HG03439 (cell line): ENCODE measurements at regions not wholly inside any gene's neighbourhood (a gene's known extent, or its start where the extent isn't known, plus 50 kb on each side); places are given as distances from the start of the nearest gene placed in this dataset.

Source experiments
- ATAC-seq: cut with Tn5 transposase; IDR thresholded peaks from one replicate; pipeline ENCODE4 v1.9.1; 2021; ENCODE audit warnings: mild to moderate bottlenecking, moderate library complexity; ENCODE audit not compliant: unreplicated experiment

DNA sequence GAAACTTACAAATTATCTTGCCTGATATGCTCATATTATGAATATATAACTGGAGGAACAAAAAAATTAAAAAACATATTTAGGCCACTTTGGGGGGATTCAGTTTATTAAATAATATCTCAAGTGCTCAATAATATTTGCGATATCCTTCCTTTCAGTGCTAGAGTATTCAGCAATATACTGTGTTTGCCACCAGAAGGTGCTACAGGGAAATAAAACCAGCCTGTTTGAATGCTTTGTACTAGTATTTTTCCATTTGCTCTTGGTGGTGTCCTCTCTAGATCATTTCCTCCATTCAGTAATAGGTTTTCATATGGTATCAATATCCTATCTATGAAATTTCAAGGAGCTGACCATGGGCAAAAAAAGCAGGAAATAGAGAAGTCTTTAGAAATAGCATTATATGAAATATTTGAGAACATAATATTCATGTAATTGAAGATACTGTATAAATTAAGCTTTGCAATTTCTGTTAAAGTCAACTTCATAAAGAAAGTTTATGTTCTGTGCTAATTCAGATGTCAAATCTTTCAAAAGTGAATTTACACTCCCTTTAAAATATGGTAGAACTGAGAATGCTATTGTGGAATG, 106.2 kb upstream of the NAV3 start:
- no peak for ATAC-seq

DNA sequence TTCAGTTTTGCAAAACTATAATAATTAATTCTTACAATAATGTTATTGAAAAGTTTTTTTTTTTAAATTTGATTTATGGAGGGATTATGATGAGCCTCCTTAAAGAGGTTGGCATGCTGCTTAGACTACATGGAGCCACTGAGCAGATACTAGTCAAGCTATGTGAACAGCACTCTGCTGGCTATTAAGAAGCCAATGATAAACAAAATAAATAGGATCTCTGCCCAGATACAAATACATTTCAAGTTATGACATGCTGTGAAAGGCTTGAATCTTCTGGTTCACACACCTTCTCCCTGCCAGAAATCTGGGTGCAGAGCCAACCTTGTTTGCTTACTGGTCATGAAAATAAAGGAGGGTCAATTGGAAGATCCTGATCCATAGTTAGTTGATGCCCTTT, 107.4 kb upstream of the NAV3 start:
- ATAC-seq = no peak

DNA sequence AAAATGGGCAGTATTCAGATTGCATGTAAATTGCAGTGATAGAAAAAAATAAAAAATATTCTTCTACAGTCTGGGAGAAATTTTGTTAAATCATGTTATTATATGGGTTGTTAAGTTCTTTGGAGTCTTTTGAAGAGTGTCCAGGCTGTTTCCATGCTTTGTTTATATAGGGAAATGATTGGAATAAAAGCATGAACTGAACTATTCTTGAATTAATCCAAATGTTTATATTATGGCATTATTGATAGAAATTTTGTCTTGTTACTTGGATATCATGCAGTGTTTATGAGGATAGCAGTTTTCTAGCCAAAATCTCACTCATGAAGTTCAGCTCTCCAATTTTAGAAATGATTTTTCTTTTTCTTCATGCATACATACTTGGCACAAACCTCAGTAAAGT, 108.2 kb upstream of the NAV3 start:
- ATAC-seq = no peak

DNA sequence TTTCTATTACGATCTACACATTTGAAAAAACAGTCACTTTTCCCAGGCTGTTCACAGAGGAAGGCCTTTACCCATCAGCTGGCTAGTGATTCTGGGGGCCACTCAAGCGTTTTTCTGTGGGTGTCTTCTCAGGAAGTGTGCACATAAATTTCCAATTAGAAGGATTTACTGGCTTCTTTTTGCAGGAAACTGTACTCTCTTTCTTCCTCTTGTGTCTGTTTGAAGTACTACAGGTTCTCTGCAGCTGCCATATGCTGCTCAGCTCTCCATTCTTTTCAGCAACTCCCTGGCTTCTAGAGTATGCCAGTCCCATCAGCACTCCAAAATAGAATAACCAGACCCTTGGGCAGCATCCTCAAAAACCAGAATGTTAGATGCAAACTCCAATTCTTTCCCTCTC, 110.4 kb upstream of the NAV3 start:
- ATAC-seq = no peak

DNA sequence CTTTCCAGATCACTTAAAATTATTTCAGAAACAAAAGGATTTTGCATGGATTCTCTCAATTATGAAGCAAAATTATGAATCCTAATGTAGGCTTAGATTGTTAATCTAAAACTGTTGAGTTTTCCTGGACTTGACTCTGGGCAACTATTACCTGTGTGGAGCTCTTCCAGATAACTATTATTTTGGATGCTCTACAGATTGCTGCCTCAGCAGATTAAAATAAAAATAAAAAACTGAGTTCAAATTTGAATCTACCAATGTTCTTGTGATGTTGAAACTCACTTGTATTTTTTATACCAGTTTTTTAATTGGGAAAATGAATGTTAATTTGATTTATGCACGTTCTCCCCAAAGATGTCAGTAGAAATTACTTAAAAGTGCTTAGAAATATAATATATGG, 120.5 kb upstream of the NAV3 start:
- ATAC-seq = no peak

DNA sequence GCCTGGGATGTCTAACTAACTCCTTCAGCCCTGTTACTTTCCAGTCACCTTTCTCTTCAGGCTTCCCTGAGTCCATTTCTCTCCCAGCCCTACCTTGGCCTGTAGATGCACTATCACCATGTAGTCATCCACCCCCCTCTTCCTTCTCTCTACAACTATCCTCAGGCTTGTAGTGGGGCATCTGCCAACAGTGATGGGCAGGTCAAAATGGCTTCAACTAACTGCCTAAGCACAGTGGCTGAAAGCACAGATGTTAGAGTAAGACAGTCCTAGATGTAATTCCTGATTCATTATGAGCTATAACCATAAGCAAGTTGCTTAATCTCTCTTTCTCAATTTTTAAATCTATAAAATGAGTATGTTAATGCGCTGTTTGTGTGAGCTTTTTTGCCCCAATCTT, 133.6 kb upstream of the NAV3 start:
- no peak for ATAC-seq

DNA sequence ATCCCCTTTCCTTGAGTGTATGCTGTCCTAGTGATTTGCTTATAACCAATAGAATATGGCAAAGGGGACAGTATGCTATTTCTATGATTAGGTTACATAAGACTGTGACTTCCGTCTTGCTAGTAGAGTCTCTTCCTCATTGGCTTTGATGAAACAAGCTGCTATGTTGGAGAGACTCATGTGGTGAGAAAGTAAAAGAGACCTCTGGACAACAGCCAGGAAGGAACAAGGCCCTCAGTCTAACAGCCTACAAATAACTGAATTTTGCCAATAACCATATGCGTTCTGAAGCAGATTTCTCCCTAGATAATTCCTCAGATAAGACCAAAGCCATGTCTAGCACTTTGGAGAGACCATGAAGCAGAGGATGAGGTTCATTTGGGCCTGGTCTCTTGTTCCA, 134.5 kb upstream of the NAV3 start:
- no peak for ATAC-seq

DNA sequence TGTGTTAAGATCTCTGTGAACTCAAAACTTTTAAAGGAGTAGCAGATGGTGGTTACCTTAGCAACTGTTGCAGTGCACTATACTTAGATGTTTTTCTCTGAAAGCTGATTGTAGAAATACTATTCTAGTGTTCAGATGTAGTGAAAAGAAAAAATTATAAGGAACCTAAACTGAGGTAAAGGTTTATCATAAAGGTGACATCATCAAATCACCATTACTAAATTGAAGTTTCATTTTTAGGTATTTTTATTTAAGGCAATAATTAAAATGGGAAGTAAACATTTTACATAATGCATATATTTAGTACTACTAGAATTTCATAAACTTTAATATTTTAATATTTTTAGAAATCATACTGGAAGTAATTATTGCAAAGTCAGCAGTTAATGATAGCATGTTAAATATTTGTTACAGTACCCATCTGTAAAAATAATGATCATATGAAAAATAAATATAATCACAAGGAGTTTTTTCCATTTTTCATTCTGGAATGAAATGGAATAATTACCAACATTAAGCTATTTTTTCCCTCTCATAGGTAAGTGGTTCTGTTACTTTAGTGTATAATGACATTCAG, 141.1 kb upstream of the NAV3 start:
- ATAC-seq = no peak

DNA sequence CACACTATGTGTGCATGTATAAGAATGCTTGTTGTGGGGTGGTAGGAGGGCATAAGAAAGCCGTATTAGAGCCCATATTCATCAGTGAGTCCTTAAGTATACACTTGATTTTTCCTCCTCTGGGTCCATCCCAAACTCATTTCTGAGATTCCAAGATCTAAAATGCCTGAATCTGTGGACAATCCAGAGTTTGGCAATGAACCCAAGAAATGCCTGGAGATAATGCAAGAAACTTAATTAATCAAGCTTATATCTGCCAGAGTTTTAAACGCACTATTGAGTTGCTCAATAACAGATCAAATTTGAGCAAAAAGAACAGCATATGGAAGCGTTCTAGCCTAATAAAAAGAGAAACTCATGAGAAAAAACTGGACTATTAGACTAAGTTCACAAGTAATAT, 143.4 kb upstream of the NAV3 start:
- no peak for ATAC-seq

DNA sequence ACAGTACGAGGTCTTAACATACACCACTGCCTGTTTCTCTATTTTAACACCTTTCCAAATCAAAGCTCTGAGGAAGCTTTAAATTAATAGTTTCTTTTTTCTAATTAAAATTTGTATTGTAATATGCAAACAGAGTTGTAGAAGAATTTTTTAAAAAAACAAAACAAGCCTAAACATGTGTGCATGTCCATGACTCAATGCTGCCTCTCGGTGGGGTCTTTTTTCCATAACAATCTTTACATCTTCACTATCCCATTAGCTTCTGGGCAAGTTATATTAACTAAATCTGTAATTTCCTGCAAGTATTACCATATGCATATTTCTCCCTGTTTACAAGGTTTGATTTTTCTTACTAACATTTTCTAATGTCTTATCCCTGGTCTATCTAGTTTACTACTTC, 143.9 kb upstream of the NAV3 start:
- no peak for ATAC-seq

DNA sequence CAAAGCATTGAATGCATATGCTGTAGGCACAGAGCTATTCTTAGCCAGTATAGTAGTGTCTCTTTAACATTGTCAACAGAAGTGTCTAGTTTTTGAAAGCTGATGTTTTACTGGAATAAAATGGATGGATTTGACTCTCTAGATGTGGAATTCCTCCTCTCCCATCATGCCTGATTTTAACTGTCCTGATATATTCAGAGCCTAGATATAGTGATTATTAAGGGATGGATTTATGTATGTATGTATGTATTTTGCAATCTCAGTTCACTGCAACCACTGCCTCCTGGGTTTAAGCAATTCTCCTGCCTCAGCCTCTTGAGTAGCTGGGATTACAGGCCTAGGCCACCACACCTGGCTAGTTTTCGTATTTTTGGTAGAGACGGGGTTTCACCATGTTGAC, 144.8 kb upstream of the NAV3 start:
- ATAC-seq = no peak

DNA sequence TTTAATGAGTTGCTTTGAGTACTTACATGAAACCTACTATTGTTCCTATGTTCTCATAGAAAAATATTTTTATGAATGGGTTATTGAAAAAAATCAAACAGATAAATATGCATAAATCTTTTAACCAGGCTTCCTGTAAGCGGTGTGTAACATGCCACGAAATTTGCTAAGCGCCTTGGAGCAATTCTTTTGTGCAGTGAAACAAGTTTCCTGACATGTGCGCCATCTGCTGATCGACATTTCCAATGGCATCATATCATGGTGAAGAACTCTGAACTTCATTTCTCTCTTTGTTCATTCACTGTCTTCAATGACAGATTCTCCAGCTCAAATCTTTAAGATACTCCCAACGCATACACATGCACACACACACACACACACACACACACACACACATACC, 145.6 kb upstream of the NAV3 start:
- peak; percentile 61 for ATAC-seq

DNA sequence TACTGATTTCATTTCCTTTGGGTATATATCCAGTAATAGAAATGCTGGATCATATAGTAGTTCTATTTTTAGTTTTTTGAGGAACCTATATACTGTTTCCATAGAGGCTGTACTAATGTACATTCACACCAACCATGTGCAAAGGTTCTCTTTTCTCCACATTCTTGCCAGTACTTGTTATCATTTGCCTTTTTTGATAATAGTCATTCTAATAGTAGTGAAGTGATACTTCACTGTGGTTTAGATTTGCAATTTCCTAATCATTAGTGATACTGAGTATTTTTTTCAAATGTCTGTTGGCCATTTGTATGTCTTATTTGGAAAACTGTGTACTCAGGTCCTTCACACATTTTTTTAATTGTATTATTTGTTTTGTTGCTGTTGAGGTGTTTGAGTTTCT, 148.2 kb upstream of the NAV3 start:
- ATAC-seq = no peak

DNA sequence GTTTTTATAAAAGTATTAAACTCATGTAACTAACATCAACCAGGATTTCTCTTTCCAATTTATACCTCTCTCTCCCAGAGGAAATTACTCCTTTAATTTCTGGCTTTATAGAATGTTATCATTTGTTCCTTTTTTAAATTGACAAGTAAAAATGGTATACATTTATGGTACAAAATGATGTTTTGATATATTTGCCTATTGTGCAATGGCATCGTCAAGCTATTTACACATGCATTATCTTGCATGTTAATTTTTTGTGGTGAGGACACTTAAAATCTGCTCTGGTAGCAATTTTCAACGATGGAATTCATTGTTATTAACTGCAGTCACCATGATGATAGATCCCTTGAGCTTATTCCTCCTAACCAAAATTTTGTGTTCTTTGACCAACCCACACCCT, 149.0 kb upstream of the NAV3 start:
- ATAC-seq = no peak

DNA sequence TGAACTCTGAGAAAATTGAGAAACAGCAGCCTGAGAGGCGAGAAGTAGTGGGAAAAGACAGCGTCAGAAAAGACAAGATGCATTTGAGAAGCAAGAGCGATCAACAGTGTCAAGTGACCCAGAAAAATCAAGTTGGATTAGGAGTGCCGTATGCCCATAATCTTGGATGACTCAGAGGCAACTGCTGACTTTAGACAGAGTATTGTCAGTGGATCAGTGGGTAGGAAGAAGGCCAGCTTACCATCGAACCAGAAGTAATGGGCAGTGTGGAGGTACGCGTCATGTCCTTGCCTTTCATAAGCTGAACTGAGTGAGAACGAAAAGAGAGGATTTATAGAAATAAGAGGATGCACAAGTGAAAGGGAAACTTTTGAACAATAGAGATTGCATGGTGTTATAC, 151.0 kb upstream of the NAV3 start:
- no peak for ATAC-seq

DNA sequence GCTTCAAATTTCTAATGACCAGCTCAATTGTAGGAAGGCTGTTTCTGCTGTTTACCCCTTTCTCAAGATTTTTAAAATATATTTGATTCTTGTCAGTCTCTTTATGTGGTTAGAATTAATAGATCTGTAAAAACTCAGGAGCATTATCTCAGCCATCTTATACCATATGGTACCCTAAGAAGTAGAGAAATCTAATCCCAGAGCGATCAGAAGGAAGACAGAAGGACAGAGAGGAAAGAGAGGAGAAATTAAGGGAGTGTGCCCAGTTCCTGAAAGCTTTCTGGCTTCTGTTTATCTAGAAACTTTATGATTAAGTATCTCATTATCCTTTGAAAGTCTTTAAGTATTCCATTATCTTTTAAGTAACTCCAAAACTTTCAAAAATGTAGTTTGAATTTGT, 152.1 kb upstream of the NAV3 start:
- no peak for ATAC-seq

DNA sequence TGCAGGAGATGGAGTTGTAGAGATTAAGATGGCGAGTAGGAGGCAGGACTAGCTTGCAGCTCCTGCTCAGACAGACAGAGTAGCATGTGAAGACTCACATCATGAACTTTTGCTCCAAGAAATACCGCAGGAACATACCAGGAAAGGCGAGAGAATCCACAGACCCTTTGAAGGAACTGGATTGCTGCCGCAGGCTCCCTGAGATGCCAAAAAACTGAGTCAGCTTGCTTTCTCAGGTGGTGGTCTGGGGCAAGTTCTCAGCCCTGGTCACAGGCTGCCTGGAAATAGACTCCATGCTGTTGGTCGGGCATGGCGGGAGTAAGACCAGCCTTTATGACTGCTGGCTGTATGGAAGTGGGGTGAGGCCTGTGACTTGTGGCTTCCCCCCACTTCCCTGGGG, 163.6 kb upstream of the NAV3 start:
- no peak for ATAC-seq

DNA sequence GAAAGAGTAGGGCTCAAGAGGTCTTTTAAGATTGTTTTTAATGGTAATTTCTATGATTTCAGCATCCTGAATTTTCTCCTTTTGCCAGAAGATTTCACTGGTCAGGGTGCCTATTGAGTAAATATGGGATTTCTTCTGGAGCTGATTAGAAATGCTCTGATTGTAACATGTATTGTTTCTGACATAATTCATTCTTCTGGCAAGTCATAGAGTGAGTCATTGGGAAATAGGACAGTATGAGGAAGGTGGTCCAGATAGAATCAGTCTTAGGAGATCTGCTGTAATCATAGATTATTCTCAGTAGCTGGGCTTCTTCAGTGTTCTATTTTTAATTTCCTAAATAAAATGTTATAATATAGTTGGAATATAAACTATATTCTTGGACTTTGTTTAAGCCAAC, 182.0 kb upstream of the NAV3 start:
- ATAC-seq = no peak

DNA sequence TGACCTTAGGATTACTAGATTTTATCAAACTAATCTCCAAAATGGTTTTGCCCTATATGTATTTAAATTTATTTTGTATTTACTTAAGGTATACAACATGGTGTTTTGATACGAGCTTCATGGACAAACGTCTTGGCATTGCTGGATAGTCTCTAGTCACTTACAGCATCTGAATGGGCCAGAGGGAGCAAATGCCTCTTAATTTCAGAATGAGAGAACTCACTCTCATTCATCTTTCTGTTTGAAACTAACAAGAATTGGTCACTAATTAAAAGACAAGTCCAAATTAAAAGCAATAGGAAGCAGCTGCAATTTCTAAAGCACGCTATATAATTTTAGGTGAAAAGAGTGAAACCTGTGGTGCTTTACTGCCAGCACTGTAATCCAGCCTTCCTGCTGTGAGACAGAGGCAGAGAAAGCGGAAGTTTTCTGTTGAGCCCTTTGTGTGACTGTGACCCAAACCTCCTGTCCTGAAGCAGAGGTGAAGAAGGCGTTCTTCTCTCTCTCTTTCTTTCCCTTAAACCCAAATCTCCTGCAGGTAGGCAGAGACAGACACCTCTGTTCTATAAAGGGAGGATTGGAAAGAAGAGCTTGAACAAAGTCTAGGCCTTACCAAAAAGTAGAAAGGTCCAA, 184.6 kb upstream of the NAV3 start:
- no peak for ATAC-seq

DNA sequence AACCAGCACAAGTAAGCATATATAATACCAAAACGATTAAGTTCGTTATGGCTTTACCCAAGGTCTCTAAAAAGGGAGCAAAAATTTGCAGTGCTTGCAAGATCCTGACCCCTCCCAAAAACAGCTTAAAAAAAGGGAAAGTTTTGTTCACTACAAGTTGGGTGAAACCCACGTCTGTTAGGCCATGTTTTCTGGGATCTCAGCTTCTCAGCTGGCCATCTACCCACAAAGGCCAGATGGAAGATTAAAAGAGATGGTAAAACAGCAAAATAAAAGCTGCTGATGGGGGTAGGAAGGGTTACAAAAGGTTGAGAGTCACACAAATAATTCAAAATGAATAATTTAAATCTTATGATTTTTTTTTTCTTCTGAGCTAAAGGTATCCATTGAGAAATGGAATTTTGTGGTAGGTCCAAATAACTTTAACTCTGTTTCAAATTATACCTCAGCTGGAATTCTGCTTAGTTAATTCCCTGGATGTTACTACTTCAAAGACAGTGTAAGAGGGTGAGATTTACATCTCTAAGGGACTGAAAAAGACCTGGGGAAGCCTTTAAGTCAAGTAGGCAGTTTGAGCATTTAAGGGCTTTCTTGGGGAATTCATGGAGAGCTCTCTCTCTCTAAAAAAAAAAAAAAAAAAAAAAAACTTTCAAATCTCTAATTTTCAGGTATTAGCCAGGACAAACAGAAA, 185.6 kb upstream of the NAV3 start:
- ATAC-seq = no peak

DNA sequence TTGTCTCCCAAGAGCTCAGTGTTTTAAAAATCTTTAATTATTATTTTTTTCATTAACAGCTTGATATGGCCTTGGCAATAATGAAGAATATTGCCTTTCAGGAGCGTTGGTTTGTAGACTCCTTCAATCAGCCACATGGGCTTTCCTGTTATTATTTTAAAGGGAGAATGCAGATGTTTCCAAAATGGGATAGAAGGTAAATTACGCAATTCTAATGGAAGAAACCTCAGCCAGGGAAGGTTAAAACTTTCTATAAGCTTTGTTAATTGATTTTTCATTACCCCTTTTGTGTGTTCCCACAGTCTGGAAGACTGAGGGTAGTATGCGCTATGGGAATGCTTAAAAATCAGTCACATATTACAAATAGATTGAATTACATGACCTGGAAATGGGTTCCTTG, 188.4 kb upstream of the NAV3 start:
- ATAC-seq = no peak

DNA sequence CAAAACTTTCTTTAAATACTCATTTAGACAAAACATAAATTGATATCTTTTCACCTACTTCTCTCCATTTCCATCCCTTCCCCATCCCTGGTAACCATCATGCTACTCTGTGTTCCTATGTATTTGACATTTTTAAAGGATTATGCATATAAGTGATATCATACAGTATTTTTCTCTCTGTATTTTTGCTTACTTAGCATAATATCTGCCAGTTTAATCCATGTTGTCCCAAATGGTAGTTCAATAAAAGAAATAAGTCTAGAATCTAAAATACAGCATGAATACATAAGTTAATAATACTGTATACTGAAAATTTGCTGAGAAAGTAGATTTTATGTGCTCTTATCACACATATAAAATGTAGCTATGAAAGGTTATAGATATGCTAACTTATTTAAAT, 190.3 kb upstream of the NAV3 start:
- ATAC-seq = no peak
